Brain microvascular endothelial cell (primary cell): ENCODE measurements at regions not wholly inside any gene's neighbourhood (a gene's known extent, or its start where the extent isn't known, plus 50 kb on each side); places are given as distances from the start of the nearest gene placed in this dataset.

ENCODE experiments used
- DNase-seq: peaks from one replicate; pipeline ENCODE4 v3.0.0-alpha.2; 2020
- H3K27ac ChIP-seq: fragments of 250-450 bp; sonication (Bioruptor Pico); 2 replicates; pipeline ENCODE4 v1.5.1; 2020; ENCODE audit warnings: mild to moderate bottlenecking, moderate library complexity
- H3K27me3 ChIP-seq: fragments of 250-450 bp; sonication (Bioruptor Pico); replicated peaks from 2 replicates; pipeline ENCODE4 v1.5.1; 2020; ENCODE audit warnings: mild to moderate bottlenecking
- H3K36me3 ChIP-seq: fragments of 250-450 bp; sonication (Bioruptor Pico); replicated peaks from 2 replicates; pipeline ENCODE4 v1.5.1; 2020; ENCODE audit warnings: mild to moderate bottlenecking
- H3K4me3 ChIP-seq: 2 replicates; pipeline ENCODE4 v1.5.1; 2011; ENCODE audit warnings: low read depth, mild to moderate bottlenecking, control low read depth, low read length, moderate library complexity
- in situ Hi-C: cut with HindIII; loops from 2 replicates; pipeline ENCODE4 v1.10.0; 2017; ENCODE audit warnings: low sequenced_read_pairs, low pct_ligation_motif_present
- TF ChIP-seq, protein P1 (sequence below): IDR thresholded peaks from 2 replicates; pipeline ENCODE4 v1.5.1; 2011; ENCODE audit warnings: low read depth, mild to moderate bottlenecking, moderate library complexity, low read length, control low read depth, inconsistent platforms; ENCODE audit errors: missing control alignments

- Histone ChIP-seq H3K36me3 (no peaks in the 10 kb centered on the region), H3K4me3 (no peak overlapping the region), H3K27me3 (no peaks in the 10 kb centered on the region), H3K27ac (no peak overlapping the region)
- in situ Hi-C loops, result no loop called here
- TF ChIP-seq, protein P1, sequence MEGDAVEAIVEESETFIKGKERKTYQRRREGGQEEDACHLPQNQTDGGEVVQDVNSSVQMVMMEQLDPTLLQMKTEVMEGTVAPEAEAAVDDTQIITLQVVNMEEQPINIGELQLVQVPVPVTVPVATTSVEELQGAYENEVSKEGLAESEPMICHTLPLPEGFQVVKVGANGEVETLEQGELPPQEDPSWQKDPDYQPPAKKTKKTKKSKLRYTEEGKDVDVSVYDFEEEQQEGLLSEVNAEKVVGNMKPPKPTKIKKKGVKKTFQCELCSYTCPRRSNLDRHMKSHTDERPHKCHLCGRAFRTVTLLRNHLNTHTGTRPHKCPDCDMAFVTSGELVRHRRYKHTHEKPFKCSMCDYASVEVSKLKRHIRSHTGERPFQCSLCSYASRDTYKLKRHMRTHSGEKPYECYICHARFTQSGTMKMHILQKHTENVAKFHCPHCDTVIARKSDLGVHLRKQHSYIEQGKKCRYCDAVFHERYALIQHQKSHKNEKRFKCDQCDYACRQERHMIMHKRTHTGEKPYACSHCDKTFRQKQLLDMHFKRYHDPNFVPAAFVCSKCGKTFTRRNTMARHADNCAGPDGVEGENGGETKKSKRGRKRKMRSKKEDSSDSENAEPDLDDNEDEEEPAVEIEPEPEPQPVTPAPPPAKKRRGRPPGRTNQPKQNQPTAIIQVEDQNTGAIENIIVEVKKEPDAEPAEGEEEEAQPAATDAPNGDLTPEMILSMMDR, result no peak
- no peak for DNase-seq
These were observed 934.6 kb downstream of the PCDH17 start for GRCh38 chr13:58566176-58566575.

- no peak overlapping the region for H3K27ac ChIP-seq
- in situ Hi-C loops, result no loop called here
- DNase-seq, result no peak
- no peaks in the 10 kb centered on the region for H3K27me3 ChIP-seq
- TF ChIP-seq, protein P1, result no peak
- no peak overlapping the region for H3K4me3 ChIP-seq
- no peaks in the 10 kb centered on the region for H3K36me3 ChIP-seq
These were observed 942.2 kb downstream of the PCDH17 start for GRCh38 chr13:58573743-58574142.

DNA sequence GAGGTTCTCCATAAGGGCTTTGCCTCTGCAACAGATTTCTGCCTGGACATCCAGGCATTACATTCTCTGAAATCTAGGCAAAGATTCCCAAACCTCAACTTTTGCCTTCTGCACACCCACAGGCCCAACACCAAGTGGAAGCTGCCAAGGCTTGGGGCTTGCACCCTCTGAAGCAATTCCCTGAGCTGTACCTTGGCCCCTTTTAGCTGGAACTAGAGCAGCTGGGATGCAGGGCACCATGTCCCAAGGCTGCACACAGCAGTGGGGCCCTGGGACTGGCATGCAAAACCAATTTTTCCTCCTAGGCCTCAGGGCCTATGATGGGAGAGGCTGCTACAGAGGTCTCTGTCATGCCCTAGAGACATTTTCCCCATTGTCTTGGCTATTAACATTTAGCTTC, 943.2 kb downstream of the PCDH17 start:
- no peak for DNase-seq
- no peak overlapping the region for H3K4me3 ChIP-seq
- H3K36me3 ChIP-seq, result no peaks in the 10 kb centered on the region
- H3K27me3 ChIP-seq, result no peaks in the 10 kb centered on the region
- no peak overlapping the region for H3K27ac ChIP-seq
- TF ChIP-seq, protein P1, result no peak
- in situ Hi-C loops, result no loop called here

DNA sequence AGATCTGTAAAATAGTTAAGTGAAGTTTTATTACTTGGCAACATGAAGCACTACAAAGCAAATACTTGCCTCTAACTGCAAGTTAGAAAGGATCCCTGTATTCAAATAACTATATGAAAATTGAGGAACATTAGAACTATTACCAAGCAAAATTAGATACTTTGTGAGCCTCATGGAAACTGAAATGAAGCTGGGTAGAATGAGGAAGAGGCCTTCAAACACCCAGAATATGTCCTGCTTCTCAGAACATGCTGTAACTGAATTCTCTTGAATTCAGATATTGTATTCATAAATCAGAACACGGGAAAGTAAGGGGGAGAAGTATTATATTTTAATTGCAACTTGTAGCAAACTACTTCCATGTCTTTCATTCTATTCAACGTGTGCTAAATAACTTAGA, 947.9 kb downstream of the PCDH17 start:
- no peaks in the 10 kb centered on the region for H3K36me3 ChIP-seq
- H3K27ac ChIP-seq, result no peak overlapping the region
- DNase-seq, result no peak
- TF ChIP-seq, protein P1, result no peak
- no peak overlapping the region for H3K4me3 ChIP-seq
- H3K27me3 ChIP-seq, result no peaks in the 10 kb centered on the region
- in situ Hi-C loops, result no loop called here

DNA sequence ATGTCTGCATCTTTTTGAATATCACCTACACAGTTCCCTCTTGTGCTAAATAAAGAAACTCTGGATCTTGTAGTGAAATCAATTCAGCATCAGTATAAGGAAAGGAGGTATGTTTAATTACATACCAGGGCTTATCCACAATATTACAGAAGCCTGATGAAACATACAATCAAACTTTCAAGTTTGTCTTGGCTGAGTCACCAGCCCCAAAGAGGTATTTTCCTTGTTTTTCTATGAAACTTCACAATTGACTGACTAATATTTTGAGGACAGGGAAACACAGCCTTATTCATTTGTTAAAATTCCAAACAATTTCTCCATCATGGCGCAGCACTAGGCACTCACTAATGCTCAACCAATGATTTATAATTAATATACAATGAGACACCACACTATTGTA, 952.4 kb downstream of the PCDH17 start:
- Histone ChIP-seq H3K36me3 (no peaks in the 10 kb centered on the region), H3K4me3 (no peak overlapping the region), H3K27ac (no peak overlapping the region), H3K27me3 (no peaks in the 10 kb centered on the region)
- peak; percentile 3 for DNase-seq
- TF ChIP-seq, protein P1, result no peak
- in situ Hi-C loops, result no loop called here

- DNase-seq, result no peak
- H3K36me3 ChIP-seq, result no peaks in the 10 kb centered on the region
- H3K27me3 ChIP-seq, result no peaks in the 10 kb centered on the region
- TF ChIP-seq, protein P1, result no peak
- H3K27ac ChIP-seq, result no peak overlapping the region
- in situ Hi-C loops, result no loop called here
- no peak overlapping the region for H3K4me3 ChIP-seq
These were observed 953.1 kb downstream of the PCDH17 start for GRCh38 chr13:58584610-58585009.
